ENCODE measurements at regions not wholly inside any gene's neighbourhood (a gene's known extent, or its start where the extent isn't known, plus 50 kb on each side); places are given as distances from the start of the nearest gene placed in this dataset.

DNA sequence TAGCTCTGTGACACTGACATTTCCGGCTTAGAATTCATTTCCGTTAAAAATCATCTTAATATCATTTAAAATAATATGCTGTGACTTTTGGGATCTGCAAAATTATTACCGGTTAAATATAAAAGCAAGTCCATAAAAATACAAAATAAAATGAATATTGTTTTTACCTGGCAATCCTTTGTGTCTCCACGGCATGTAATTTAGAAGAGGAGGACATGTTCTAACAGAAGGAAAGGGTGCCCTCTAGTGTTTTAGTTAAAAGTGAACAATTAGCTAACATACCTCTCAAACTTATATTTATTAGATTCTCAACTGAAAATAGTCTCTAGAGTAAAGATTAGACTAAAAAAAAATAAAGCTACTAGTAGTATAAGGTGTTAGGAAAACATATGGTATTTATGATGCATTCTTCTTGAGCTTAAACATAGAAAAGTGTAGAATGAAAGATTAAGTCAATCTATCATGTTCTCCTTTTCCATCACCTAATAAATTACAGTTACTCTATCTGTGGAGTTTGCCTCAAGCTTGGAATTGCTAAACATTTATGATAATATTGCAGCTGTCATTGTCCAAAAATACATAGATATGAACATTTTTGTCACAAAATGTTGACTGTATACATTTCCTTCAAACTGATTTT lies 676.7 kb upstream of the SPRY2 start:
- TF ChIP-seq EZH2 (IDR thresholded peaks at IDR 0.05; ENCODE audit: borderline replicate concordance) (no peak), CTCF (IDR thresholded peaks at IDR 0.05; ENCODE audit: poor library complexity) (peak; percentile 77), EZH2phosphoT487 (IDR thresholded peaks at IDR 0.05; ENCODE audit: low read depth, severe bottlenecking, unreplicated experiment) (no peak)

All from hepatocyte (in vitro differentiated cells).